SK-N-SH (cell line): ENCODE measurements at regions not wholly inside any gene's neighbourhood (a gene's known extent, or its start where the extent isn't known, plus 50 kb on each side); places are given as distances from the start of the nearest gene placed in this dataset.

Experiments
- CTCF ChIA-PET: fragments of 300-600, 350-600 bp; formaldehyde crosslinking; extraction: SDS; loops from one replicate; lab custom pipeline; 2021; lab: Yijun Ruan, JAX
- POLR2A ChIA-PET: fragments of 350-600 bp; sonication (Branson Sonifier 250); formaldehyde crosslinking; extraction: SDS; loops from one replicate; lab custom pipeline; 2020; ENCODE audit warnings: antibody characterized with exemption, inconsistent platforms; lab: Yijun Ruan, JAX
- DNase-seq: peaks from one replicate; pipeline ENCODE4 v3.0.0; 2012
- H2AFZ ChIP-seq: fragments of 200-600 bp; sonication (generic); 2 replicates; pipeline ENCODE4 v1.8.1; 2016; ENCODE audit warnings: antibody characterized with exemption, mild to moderate bottlenecking, low read depth
- H3F3A ChIP-seq: fragments of 200-600 bp; sonication (generic); replicated peaks from 2 replicates; pipeline ENCODE3; 2016; ENCODE audit warnings: antibody characterized with exemption, mild to moderate bottlenecking; ENCODE audit not compliant: insufficient read depth
- H3K27ac ChIP-seq, 2 experiments: fragments of 200-500 bp in 1 of 2; fragments of 200-600 bp in 1 of 2; sonication (Bioruptor generic) in 1 of 2; sonication (generic), shearing (Covaris generic) in 1 of 2; 2 replicates each; pipeline versions ENCODE4 v1.5.1 to v1.6.1; 2014 to 2016; ENCODE audit warnings: low read depth in 2 of 2, inconsistent platforms in 1 of 2, low read length in 1 of 2, mild to moderate bottlenecking in 1 of 2, mixed read lengths in 1 of 2
- H3K27me3 ChIP-seq: fragments of 200-600 bp; sonication (generic), shearing (Covaris generic); 2 replicates; pipeline ENCODE4 v1.6.1; 2016; ENCODE audit warnings: mixed run types; ENCODE audit not compliant: insufficient read depth
- H3K36me3 ChIP-seq, 2 experiments: fragments of 200-500 bp in 1 of 2; fragments of 200-600 bp in 1 of 2; sonication (Bioruptor generic) in 1 of 2; sonication (generic) in 1 of 2; replicated peaks in 1 of 2; 2 replicates each; pipeline versions ENCODE3 to v1.5.1; 2014 to 2016; ENCODE audit warnings: low read length in 1 of 2, mild to moderate bottlenecking in 1 of 2; ENCODE audit not compliant: insufficient read depth in 2 of 2, control insufficient read depth in 1 of 2
- H3K4me1 ChIP-seq, 2 experiments: fragments of 200-500 bp in 1 of 2; fragments of 200-600 bp in 1 of 2; sonication (Bioruptor generic) in 1 of 2; sonication (generic), shearing (Covaris generic) in 1 of 2; 2 replicates each; pipeline versions ENCODE4 v1.5.1 to v1.6.1; 2014 to 2016; ENCODE audit warnings: low read depth in 1 of 2, low read length in 1 of 2, mixed run types in 1 of 2; ENCODE audit not compliant: insufficient read depth in 2 of 2, control insufficient read depth in 1 of 2
- H3K4me2 ChIP-seq: fragments of 200-600 bp; sonication (generic), shearing (Covaris generic); 2 replicates; pipeline ENCODE4 v1.6.1; 2017; ENCODE audit warnings: mixed run types
- H3K4me3 ChIP-seq, 2 experiments: fragments of 200-500 bp in 1 of 2; fragments of 200-600 bp in 1 of 2; sonication (Bioruptor generic) in 1 of 2; sonication (generic), shearing (Covaris generic) in 1 of 2; 2 replicates each; pipeline versions ENCODE4 v1.5.1 to v1.8.1; 2014 to 2016; ENCODE audit warnings: low read depth in 2 of 2, inconsistent platforms in 1 of 2, low read length in 1 of 2, mild to moderate bottlenecking in 1 of 2, mixed read lengths in 1 of 2, moderate library complexity in 1 of 2
- H3K79me2 ChIP-seq: fragments of 200-600 bp; sonication (generic); 2 replicates; pipeline ENCODE4 v1.8.1; 2017; ENCODE audit warnings: mild to moderate bottlenecking; ENCODE audit not compliant: insufficient read depth
- H3K9ac ChIP-seq: fragments of 200-600 bp; sonication (generic); 2 replicates; pipeline ENCODE4 v1.6.1; 2017; ENCODE audit warnings: mixed run types
- H3K9me2 ChIP-seq: fragments of 200-600 bp; sonication (generic); 2 replicates; pipeline ENCODE4 v1.6.1; 2017; ENCODE audit warnings: mixed run types
- H3K9me3 ChIP-seq: fragments of 200-600 bp; sonication (generic); 2 replicates; pipeline ENCODE4 v1.6.1; 2017; ENCODE audit warnings: mixed run types, mild to moderate bottlenecking, moderate library complexity
- H4K20me1 ChIP-seq: fragments of 200-600 bp; sonication (generic); 2 replicates; pipeline ENCODE4 v1.6.1; 2017; ENCODE audit warnings: mild to moderate bottlenecking, mixed run types; ENCODE audit not compliant: insufficient read depth
- EZH2phosphoT487 ChIP-seq: fragments of 200-600 bp; sonication (generic); IDR thresholded peaks from 2 replicates; pipeline ENCODE4 v1.6.1; 2017; ENCODE audit warnings: low read depth, mixed run types, mild to moderate bottlenecking, antibody characterized with exemption, moderate library complexity, borderline replicate concordance
- FOXJ3 ChIP-seq: sonication (generic); formaldehyde crosslinking; IDR thresholded peaks from 2 replicates; pipeline ENCODE4 v1.5.1; 2020; ENCODE audit warnings: mild to moderate bottlenecking, missing genetic modification reagents
- FOXM1 ChIP-seq: IDR thresholded peaks from 2 replicates; pipeline ENCODE4 v1.4.0; 2012; ENCODE audit warnings: low read depth, mild to moderate bottlenecking
- JUND ChIP-seq: IDR thresholded peaks from 2 replicates; pipeline ENCODE4 v1.4.0; 2012
- MEF2A ChIP-seq: IDR thresholded peaks from 2 replicates; pipeline ENCODE4 v1.4.0; 2012; ENCODE audit warnings: low read depth, borderline replicate concordance
- MXI1 ChIP-seq: IDR thresholded peaks from 2 replicates; pipeline ENCODE4 v1.6.1; 2012; ENCODE audit warnings: mild to moderate bottlenecking, low read depth, low read length, improper control_type of control experiment
- NRF1 ChIP-seq: IDR thresholded peaks from 2 replicates; pipeline ENCODE4 v1.6.1; 2012; ENCODE audit warnings: low read depth, mild to moderate bottlenecking, low read length
- POLR2AphosphoS5 ChIP-seq: IDR thresholded peaks from 2 replicates; pipeline ENCODE4 v1.6.1; 2012; ENCODE audit warnings: low read depth, low read length
- RFX5 ChIP-seq: IDR thresholded peaks from 2 replicates; pipeline ENCODE4 v1.6.1; 2012; ENCODE audit warnings: mild to moderate bottlenecking, improper control_type of control experiment, low read length
- SIN3A ChIP-seq: IDR thresholded peaks from 2 replicates; pipeline ENCODE4 v1.6.1; 2012; ENCODE audit warnings: low read depth, mild to moderate bottlenecking, low read length, moderate library complexity, borderline replicate concordance
- SMC3 ChIP-seq: IDR thresholded peaks from 2 replicates; pipeline ENCODE4 v1.6.1; 2012; ENCODE audit warnings: low read depth, low read length, improper control_type of control experiment
- TAF1 ChIP-seq: IDR thresholded peaks from 2 replicates; pipeline ENCODE4 v1.6.1; 2012; ENCODE audit warnings: low read depth, mild to moderate bottlenecking, low read length, moderate library complexity, borderline replicate concordance
- TEAD4 ChIP-seq: IDR thresholded peaks from 2 replicates; pipeline ENCODE4 v1.4.0; 2012; ENCODE audit warnings: mild to moderate bottlenecking, borderline replicate concordance; ENCODE audit not compliant: insufficient read depth
- WGBS: methylation state at CpG from one replicate; pipeline ENCODE4 v1.1.6; 2017; ENCODE audit warnings: low lambda C conversion rate; 5-methylcytosine and 5-hydroxymethylcytosine counted together
- TF ChIP-seq, protein P1 (sequence below): IDR thresholded peaks from 2 replicates; pipeline ENCODE4 v1.4.0; 2012; ENCODE audit warnings: low read depth, borderline replicate concordance
- TF ChIP-seq, protein P2 (sequence below): IDR thresholded peaks from 2 replicates; pipeline ENCODE4 v1.4.0; 2012; ENCODE audit warnings: low read depth
- TF ChIP-seq, protein P3 (sequence below): IDR thresholded peaks from 2 replicates; pipeline ENCODE4 v1.4.0; 2012; ENCODE audit warnings: low read depth, borderline replicate concordance
- TF ChIP-seq, protein P4 (sequence below): fragments of 150-350 bp; IDR thresholded peaks from 2 replicates; pipeline ENCODE4 v1.6.1; 2016; ENCODE audit warnings: mild to moderate bottlenecking, low read depth, low read length

DNA sequence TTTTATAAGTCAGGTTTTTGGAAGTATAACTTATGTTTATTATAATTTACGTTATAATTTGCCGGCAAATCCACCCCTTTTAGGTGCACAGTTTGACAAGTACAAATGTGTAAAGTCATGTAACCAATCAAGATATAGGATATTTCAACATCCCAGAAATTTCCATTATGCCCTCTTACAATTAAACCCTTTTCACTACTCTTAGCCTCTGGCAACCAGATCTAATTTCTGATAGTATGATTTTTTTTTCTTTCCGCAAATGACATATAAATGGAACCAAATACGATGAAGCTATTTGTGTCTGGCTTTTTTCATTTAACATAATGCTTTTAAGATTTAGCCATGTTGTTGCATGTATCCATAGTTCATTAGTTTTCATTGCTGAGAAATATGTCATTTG, 69.5 kb upstream of the HTATIP2 start:
- Histone ChIP-seq H3K27ac (no peak overlapping the region), H3K79me2 (no peaks in the 10 kb centered on the region), H3F3A (no peaks in the 10 kb centered on the region), H3K9me2 (no peaks in the 10 kb centered on the region), H3K9ac (no peak overlapping the region), H4K20me1 (no peaks in the 10 kb centered on the region), H3K4me1 (no peaks in the 10 kb centered on the region; a peak in 1 of 4 replicates), H2AFZ (no peak overlapping the region)
- 47% methylated on average over 4 of the region's 4 CpGs for WGBS
- POLR2A ChIA-PET: no interaction called here
- TF ChIP-seq SIN3A (no peak), EZH2phosphoT487 (no peak), TAF1 (no peak), RFX5 (no peak), FOXJ3 (CRISPR knock-in tag) (no peak), NRF1 (no peak), SMC3 (no peak), MEF2A (no peak), JUND (no peak), TEAD4 (no peak), MXI1 (no peak), FOXM1 (no peak), POLR2AphosphoS5 (no peak)
- TF ChIP-seq, protein P1, sequence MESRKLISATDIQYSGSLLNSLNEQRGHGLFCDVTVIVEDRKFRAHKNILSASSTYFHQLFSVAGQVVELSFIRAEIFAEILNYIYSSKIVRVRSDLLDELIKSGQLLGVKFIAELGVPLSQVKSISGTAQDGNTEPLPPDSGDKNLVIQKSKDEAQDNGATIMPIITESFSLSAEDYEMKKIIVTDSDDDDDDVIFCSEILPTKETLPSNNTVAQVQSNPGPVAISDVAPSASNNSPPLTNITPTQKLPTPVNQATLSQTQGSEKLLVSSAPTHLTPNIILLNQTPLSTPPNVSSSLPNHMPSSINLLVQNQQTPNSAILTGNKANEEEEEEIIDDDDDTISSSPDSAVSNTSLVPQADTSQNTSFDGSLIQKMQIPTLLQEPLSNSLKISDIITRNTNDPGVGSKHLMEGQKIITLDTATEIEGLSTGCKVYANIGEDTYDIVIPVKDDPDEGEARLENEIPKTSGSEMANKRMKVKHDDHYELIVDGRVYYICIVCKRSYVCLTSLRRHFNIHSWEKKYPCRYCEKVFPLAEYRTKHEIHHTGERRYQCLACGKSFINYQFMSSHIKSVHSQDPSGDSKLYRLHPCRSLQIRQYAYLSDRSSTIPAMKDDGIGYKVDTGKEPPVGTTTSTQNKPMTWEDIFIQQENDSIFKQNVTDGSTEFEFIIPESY: no peak
- TF ChIP-seq, protein P2, sequence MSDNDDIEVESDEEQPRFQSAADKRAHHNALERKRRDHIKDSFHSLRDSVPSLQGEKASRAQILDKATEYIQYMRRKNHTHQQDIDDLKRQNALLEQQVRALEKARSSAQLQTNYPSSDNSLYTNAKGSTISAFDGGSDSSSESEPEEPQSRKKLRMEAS: no peak
- TF ChIP-seq, protein P3, sequence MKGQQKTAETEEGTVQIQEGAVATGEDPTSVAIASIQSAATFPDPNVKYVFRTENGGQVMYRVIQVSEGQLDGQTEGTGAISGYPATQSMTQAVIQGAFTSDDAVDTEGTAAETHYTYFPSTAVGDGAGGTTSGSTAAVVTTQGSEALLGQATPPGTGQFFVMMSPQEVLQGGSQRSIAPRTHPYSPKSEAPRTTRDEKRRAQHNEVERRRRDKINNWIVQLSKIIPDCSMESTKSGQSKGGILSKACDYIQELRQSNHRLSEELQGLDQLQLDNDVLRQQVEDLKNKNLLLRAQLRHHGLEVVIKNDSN: no peak
- TF ChIP-seq, protein P4, sequence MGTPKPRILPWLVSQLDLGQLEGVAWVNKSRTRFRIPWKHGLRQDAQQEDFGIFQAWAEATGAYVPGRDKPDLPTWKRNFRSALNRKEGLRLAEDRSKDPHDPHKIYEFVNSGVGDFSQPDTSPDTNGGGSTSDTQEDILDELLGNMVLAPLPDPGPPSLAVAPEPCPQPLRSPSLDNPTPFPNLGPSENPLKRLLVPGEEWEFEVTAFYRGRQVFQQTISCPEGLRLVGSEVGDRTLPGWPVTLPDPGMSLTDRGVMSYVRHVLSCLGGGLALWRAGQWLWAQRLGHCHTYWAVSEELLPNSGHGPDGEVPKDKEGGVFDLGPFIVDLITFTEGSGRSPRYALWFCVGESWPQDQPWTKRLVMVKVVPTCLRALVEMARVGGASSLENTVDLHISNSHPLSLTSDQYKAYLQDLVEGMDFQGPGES: no peak
- TF ChIP-seq, all 33 proteins: peak for 0
- CTCF ChIA-PET: interaction anchor here (0.7 to 1.7 kb wide), 5 partner anchors 27 to 236 kb away, joined by 3 read pairs; no protein-coding TSS in a partner anchor
- no peak overlapping the region for H3K4me2 ChIP-seq
- no peaks in the 10 kb centered on the region for H3K9me3 ChIP-seq
- no peak overlapping the region for H3K4me3 ChIP-seq
- H3K36me3 ChIP-seq: no peaks in the 10 kb centered on the region
- no peak for DNase-seq
- no peaks in the 10 kb centered on the region; the same call in 1 of the 2 replicates for H3K27me3 ChIP-seq
